ENCODE measurements at regions not wholly inside any gene's neighbourhood (a gene's known extent, or its start where the extent isn't known, plus 50 kb on each side); places are given as distances from the start of the nearest gene placed in this dataset.

DNA sequence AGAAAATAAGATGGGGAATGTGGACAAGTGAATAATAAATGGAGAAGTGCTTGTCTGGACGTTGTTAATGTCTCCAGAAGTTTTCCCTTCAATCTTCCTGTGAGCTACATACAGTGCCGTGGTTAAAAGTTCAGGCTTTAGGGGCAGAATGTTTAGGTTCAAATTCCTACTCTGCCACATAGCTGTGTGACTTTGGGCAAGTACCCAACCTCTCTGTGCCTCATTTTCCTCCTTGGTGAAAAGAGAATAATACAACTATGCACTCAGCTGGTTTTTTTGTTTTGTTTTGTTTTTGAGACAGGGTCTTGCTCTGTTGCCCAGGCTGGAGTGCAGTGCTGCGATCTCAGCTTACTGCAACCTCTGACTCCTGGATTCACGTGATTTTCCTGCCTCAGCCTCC is 143.5 kb downstream of the CHIC2 start:
- no peak for ATAC-seq
- ChIA-PET RAD21 (ENCODE audit: low non-redundant PET in 1 of 2, low total read pairs in 2 of 2, uncharacterized antibody in 2 of 2, unreplicated experiment in 2 of 2) (no interaction called here), CTCF (interaction anchor here (1.6 kb wide), 1 partner anchor 9 kb away, joined by 8 read pairs; no protein-coding TSS in a partner anchor), POLR2A (no interaction called here)
- Histone ChIP-seq H3K4me2 (ENCODE audit: low read length) (no peak overlapping the region), H3K27ac (ENCODE audit: low read depth, low read length) (no peak overlapping the region), H3K79me2 (ENCODE audit: insufficient read depth, low read length) (no peaks in the 10 kb centered on the region), H3K36me3 (ENCODE audit: control insufficient read depth in 1 of 2, insufficient read depth in 2 of 2, low read length in 2 of 2) (no peaks in the 10 kb centered on the region), H4K20me1 (ENCODE audit: insufficient read depth) (no peaks in the 10 kb centered on the region), H3K27me3 (ENCODE audit: insufficient read depth, low read length) (no peaks in the 10 kb centered on the region), H2AFZ (ENCODE audit: low read depth, low read length, poor library complexity, severe bottlenecking) (no peak overlapping the region), H3K9me2 (ENCODE audit: insufficient read depth) (no peaks in the 10 kb centered on the region), H3K9me3 (ENCODE audit: control insufficient read depth in 1 of 2, insufficient read depth in 1 of 2, low read depth in 1 of 2, low read length in 2 of 2) (no peaks in the 10 kb centered on the region), H3K4me1 (ENCODE audit: control insufficient read depth in 1 of 2, insufficient read depth in 2 of 2, low read length in 2 of 2) (peaks cover 0 to 6% of the 10 kb centered on the region in 2 experiments; a peak in 2 of 4 replicates), H3K9ac (ENCODE audit: low read length) (no peak overlapping the region), H3K4me3 (replicated peaks in 1 of 2; ENCODE audit: low read depth in 1 of 2, low read length in 2 of 2) (no peak overlapping the region)
- no TSS peak for BruUV-seq (replicated peaks)
- TF ChIP-seq CBX3 (IDR thresholded peaks at IDR 0.05; ENCODE audit: low read depth), result no peak
- TF ChIP-seq, protein P1, sequence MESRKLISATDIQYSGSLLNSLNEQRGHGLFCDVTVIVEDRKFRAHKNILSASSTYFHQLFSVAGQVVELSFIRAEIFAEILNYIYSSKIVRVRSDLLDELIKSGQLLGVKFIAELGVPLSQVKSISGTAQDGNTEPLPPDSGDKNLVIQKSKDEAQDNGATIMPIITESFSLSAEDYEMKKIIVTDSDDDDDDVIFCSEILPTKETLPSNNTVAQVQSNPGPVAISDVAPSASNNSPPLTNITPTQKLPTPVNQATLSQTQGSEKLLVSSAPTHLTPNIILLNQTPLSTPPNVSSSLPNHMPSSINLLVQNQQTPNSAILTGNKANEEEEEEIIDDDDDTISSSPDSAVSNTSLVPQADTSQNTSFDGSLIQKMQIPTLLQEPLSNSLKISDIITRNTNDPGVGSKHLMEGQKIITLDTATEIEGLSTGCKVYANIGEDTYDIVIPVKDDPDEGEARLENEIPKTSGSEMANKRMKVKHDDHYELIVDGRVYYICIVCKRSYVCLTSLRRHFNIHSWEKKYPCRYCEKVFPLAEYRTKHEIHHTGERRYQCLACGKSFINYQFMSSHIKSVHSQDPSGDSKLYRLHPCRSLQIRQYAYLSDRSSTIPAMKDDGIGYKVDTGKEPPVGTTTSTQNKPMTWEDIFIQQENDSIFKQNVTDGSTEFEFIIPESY (IDR thresholded peaks at IDR 0.05; ENCODE audit: extremely low read depth, insufficient replicate concordance, low read length), result no peak
- TF ChIP-seq JUND (IDR thresholded peaks at IDR 0.05), result no peak
- no peak for TF ChIP-seq ZFX (IDR thresholded peaks at IDR 0.05)
- TF ChIP-seq SIN3A (IDR thresholded peaks at IDR 0.05; ENCODE audit: low read depth), result no peak
- no peak for TF ChIP-seq SRF (IDR thresholded peaks at IDR 0.05; ENCODE audit: low read depth)
- TF ChIP-seq SP1 (IDR thresholded peaks at IDR 0.05; ENCODE audit: low read depth), result no peak
- no peak for TF ChIP-seq TCF7L2 (IDR thresholded peaks at IDR 0.05; ENCODE audit: borderline replicate concordance, extremely low read depth, insufficient read depth, insufficient read length)
- TF ChIP-seq EGR1 (IDR thresholded peaks at IDR 0.05; ENCODE audit: low read depth), result no peak
- TF ChIP-seq RAD21 (IDR thresholded peaks at IDR 0.05; ENCODE audit: low read depth), result no peak
- no peak for TF ChIP-seq POLR2AphosphoS5 (IDR thresholded peaks at IDR 0.05; ENCODE audit: low read depth, low read length)
- no peak for TF ChIP-seq ZNF274 (IDR thresholded peaks at IDR 0.05; ENCODE audit: low read depth, low read length)
- TF ChIP-seq, protein P2, sequence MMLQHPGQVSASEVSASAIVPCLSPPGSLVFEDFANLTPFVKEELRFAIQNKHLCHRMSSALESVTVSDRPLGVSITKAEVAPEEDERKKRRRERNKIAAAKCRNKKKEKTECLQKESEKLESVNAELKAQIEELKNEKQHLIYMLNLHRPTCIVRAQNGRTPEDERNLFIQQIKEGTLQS (IDR thresholded peaks at IDR 0.05), result no peak
- DNase-seq (ENCODE audit: low read depth, low spot score), result no peak
- intact Hi-C loops (cut with micrococcal nuclease), result no loop called here

Measured in HCT116 (cell line).